DOHH2 (cell line): ENCODE measurements at regions not wholly inside any gene's neighbourhood (a gene's known extent, or its start where the extent isn't known, plus 50 kb on each side); places are given as distances from the start of the nearest gene placed in this dataset.

Experiments
- H3F3A ChIP-seq: fragments of 200-600 bp; sonication (generic), shearing (Covaris generic); 2 replicates; pipeline ENCODE4 v1.6.0; 2016; ENCODE audit warnings: antibody characterized with exemption, mild to moderate bottlenecking; ENCODE audit not compliant: control insufficient read depth, insufficient read depth
- H3K27ac ChIP-seq: fragments of 200-600 bp; sonication (generic); 2 replicates; pipeline ENCODE4 v1.5.1; 2014; ENCODE audit warnings: low read depth, mild to moderate bottlenecking, low read length, moderate library complexity
- H3K27me3 ChIP-seq: fragments of 200-600 bp; sonication (generic); 2 replicates; pipeline ENCODE4 v1.6.1; 2014; ENCODE audit warnings: mild to moderate bottlenecking, low read length, mixed read lengths; ENCODE audit not compliant: control insufficient read depth
- H3K36me3 ChIP-seq: fragments of 200-600 bp; sonication (generic); 2 replicates; pipeline ENCODE4 v1.6.1; 2014; ENCODE audit warnings: mild to moderate bottlenecking, low read length, moderate library complexity, mixed read lengths; ENCODE audit not compliant: control insufficient read depth
- H3K4me1 ChIP-seq: fragments of 200-600 bp; sonication (generic); 2 replicates; pipeline ENCODE4 v1.6.1; 2014; ENCODE audit warnings: mild to moderate bottlenecking, low read length, mixed read lengths; ENCODE audit not compliant: control insufficient read depth
- H3K4me2 ChIP-seq: fragments of 200-600 bp; sonication (generic); 2 replicates; pipeline ENCODE4 v1.6.0; 2014; ENCODE audit warnings: mild to moderate bottlenecking, low read length, moderate library complexity
- H3K4me3 ChIP-seq: fragments of 200-600 bp; sonication (generic); 2 replicates; pipeline ENCODE4 v1.5.1; 2014; ENCODE audit warnings: mild to moderate bottlenecking, low read length, mixed read lengths
- H3K79me2 ChIP-seq: fragments of 200-600 bp; sonication (generic); 2 replicates; pipeline ENCODE4 v1.6.1; 2014; ENCODE audit warnings: mild to moderate bottlenecking, low read length, mixed read lengths; ENCODE audit not compliant: control insufficient read depth
- H3K9me2 ChIP-seq: fragments of 200-600 bp; sonication (generic); replicated peaks from 2 replicates; pipeline ENCODE4 v1.6.1; 2014; ENCODE audit warnings: mild to moderate bottlenecking, low read length, mixed read lengths; ENCODE audit not compliant: control insufficient read depth
- H3K9me3 ChIP-seq: fragments of 200-600 bp; sonication (generic); 2 replicates; pipeline ENCODE4 v1.6.1; 2014; ENCODE audit warnings: antibody characterized with exemption, low read length, mixed read lengths; ENCODE audit not compliant: control insufficient read depth, insufficient read depth
- H4K20me1 ChIP-seq: fragments of 200-600 bp; sonication (generic); 2 replicates; pipeline ENCODE4 v1.6.0; 2014; ENCODE audit warnings: low read depth, mild to moderate bottlenecking, antibody characterized with exemption, low read length, moderate library complexity; ENCODE audit not compliant: control insufficient read depth, insufficient read depth
- EZH2phosphoT487 ChIP-seq: fragments of 200-600 bp; sonication (generic); IDR thresholded peaks from 2 replicates; pipeline ENCODE4 v1.6.1; 2017; ENCODE audit warnings: borderline replicate concordance, mild to moderate bottlenecking, antibody characterized with exemption, low read length, moderate library complexity, mixed read lengths
- TF ChIP-seq, protein P1 (sequence below): fragments of 200-600 bp; sonication (generic); IDR thresholded peaks from one replicate; pipeline ENCODE4 v1.5.1; 2014; ENCODE audit warnings: antibody characterized with exemption, mild to moderate bottlenecking, low read depth, low read length; ENCODE audit not compliant: poor library complexity, severe bottlenecking

DNA sequence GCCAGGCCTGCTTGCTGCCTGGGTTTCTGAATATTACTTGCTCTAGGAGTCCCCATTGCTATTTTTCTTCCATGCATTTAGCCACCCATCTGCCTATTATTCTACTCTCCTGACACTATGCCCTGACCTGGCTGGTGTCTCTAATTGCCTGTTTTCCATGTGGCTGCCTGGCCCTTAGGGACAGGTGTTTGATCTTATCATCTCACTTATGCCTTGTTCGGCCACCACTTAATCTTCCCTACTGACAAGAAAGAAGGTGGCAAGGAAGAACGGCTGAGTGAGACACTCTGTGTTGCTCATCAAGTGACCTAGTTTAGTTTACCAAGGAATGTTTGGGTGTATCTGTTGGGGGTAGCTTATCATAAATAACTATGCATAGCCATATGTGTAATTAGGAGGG is 50.4 kb upstream of the RAPH1 start:
- Histone ChIP-seq H3K27me3 (peaks cover 8% of the 10 kb centered on the region), H3K9me3 (no peaks in the 10 kb centered on the region), H3K9me2 (no peaks in the 10 kb centered on the region), H4K20me1 (no peaks in the 10 kb centered on the region), H3K4me3 (no peak overlapping the region), H3K36me3 (no peaks in the 10 kb centered on the region), H3F3A (no peaks in the 10 kb centered on the region), H3K4me2 (no peak overlapping the region), H3K79me2 (no peaks in the 10 kb centered on the region), H3K4me1 (peaks cover 39% of the 10 kb centered on the region), H3K27ac (no peak overlapping the region)
- TF ChIP-seq, protein P1, sequence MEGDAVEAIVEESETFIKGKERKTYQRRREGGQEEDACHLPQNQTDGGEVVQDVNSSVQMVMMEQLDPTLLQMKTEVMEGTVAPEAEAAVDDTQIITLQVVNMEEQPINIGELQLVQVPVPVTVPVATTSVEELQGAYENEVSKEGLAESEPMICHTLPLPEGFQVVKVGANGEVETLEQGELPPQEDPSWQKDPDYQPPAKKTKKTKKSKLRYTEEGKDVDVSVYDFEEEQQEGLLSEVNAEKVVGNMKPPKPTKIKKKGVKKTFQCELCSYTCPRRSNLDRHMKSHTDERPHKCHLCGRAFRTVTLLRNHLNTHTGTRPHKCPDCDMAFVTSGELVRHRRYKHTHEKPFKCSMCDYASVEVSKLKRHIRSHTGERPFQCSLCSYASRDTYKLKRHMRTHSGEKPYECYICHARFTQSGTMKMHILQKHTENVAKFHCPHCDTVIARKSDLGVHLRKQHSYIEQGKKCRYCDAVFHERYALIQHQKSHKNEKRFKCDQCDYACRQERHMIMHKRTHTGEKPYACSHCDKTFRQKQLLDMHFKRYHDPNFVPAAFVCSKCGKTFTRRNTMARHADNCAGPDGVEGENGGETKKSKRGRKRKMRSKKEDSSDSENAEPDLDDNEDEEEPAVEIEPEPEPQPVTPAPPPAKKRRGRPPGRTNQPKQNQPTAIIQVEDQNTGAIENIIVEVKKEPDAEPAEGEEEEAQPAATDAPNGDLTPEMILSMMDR, result no peak
- TF ChIP-seq EZH2phosphoT487, result no peak

DNA sequence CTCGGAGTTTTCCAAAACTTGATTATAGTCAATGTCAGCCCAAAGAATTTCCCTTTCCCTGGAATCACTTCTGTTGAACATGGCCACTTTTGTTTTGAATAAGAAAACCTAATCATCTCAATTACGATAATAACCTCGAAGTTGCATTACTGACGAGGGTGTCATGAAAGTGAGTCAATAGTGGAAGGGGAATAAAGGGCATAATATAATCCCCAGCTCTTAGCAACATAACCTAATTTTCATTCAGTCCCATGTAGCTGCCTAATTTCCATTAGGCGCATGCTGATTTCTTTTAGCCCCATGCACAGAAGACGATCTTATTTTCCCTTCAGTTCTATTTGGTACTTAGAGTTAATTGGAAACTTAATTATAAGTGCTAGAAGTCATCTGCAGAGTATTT is 51.1 kb upstream of the RAPH1 start:
- Histone ChIP-seq H3K4me1 (peaks cover 45% of the 10 kb centered on the region), H3K27ac (no peak overlapping the region), H3K4me2 (no peak overlapping the region), H3K4me3 (no peak overlapping the region), H3K79me2 (no peaks in the 10 kb centered on the region), H3K9me3 (no peaks in the 10 kb centered on the region), H3K36me3 (no peaks in the 10 kb centered on the region), H3K27me3 (peaks cover 8% of the 10 kb centered on the region), H3F3A (no peaks in the 10 kb centered on the region), H4K20me1 (no peaks in the 10 kb centered on the region), H3K9me2 (no peaks in the 10 kb centered on the region)
- TF ChIP-seq, protein P1, result no peak
- TF ChIP-seq EZH2phosphoT487, result no peak

DNA sequence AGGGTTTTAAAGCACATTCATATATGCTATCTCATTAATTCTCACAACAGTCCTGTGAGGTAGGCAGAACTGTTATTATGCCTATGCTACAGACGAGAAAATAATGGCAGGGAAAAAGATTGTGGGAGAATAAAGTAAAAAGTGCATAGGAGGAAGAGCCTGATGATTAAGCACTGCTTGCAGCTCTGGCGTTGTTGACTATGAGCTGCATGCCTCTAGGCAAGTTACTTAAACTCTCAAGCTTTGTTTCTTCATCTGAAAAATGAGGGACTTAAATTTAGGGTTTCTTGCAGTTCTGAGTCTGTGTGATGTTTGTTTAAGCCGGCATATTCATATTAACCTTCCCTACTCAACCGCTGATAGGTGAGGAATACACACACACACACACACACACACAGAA is 51.6 kb upstream of the RAPH1 start:
- Histone ChIP-seq H3K4me2 (no peak overlapping the region), H3K4me1 (peaks cover 50% of the 10 kb centered on the region), H3K9me3 (no peaks in the 10 kb centered on the region), H3F3A (no peaks in the 10 kb centered on the region), H3K4me3 (no peak overlapping the region), H3K27ac (no peak overlapping the region), H3K36me3 (no peaks in the 10 kb centered on the region), H3K9me2 (no peaks in the 10 kb centered on the region), H4K20me1 (no peaks in the 10 kb centered on the region), H3K27me3 (peaks cover 8% of the 10 kb centered on the region), H3K79me2 (no peaks in the 10 kb centered on the region)
- no peak for TF ChIP-seq EZH2phosphoT487
- TF ChIP-seq, protein P1, result no peak

DNA sequence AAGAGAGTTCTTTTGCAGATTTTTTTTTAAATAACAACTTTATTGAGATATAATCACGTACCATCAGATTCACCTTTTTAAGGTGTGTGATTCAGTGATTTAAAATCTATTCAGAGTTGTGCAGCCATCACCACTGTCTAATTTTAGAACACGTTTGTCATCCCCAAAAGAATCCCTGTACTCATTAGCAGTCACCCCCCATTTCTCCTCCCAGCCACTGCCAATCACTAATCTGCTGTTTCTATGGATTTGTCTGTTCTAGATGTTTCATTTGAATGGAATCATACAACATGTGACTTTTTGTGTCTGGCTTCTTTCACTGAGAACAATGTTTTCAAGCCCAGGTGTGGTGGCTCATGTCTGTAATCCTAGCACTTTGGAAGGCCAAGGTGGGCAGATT is 55.4 kb upstream of the RAPH1 start:
- no peak overlapping the region for H3K4me3 ChIP-seq

More for the DNA sequence above, 55.4 kb upstream of the RAPH1 start:
- Histone ChIP-seq H3K4me2 (no peak overlapping the region), H3K36me3 (no peaks in the 10 kb centered on the region), H3K9me2 (no peaks in the 10 kb centered on the region), H3K27me3 (peaks cover 24% of the 10 kb centered on the region), H3F3A (no peaks in the 10 kb centered on the region), H3K79me2 (no peaks in the 10 kb centered on the region), H3K9me3 (no peaks in the 10 kb centered on the region), H3K4me1 (peaks cover 27% of the 10 kb centered on the region), H3K27ac (no peak overlapping the region), H4K20me1 (no peaks in the 10 kb centered on the region)
- TF ChIP-seq, protein P1, result no peak
- no peak for TF ChIP-seq EZH2phosphoT487
